KMS-11 (cell line): ENCODE measurements at regions not wholly inside any gene's neighbourhood (a gene's known extent, or its start where the extent isn't known, plus 50 kb on each side); places are given as distances from the start of the nearest gene placed in this dataset.

Experiments used
- H2AFZ ChIP-seq: fragments of 200-600 bp; sonication (generic); 2 replicates; pipeline ENCODE4 v1.6.1; 2016; ENCODE audit warnings: antibody characterized with exemption, mixed run types, low read depth
- H3K27ac ChIP-seq: fragments of 200-600 bp; sonication (generic); 2 replicates; pipeline ENCODE4 v1.6.1; 2016; ENCODE audit warnings: mild to moderate bottlenecking, mixed run types
- H3K27me3 ChIP-seq: fragments of 200-600 bp; sonication (generic); 2 replicates; pipeline ENCODE4 v1.6.1; 2017; ENCODE audit warnings: mild to moderate bottlenecking, low read depth, mixed run types, moderate library complexity; ENCODE audit not compliant: insufficient read depth
- H3K36me3 ChIP-seq: fragments of 200-600 bp; sonication (generic); 2 replicates; pipeline ENCODE4 v1.6.1; 2017; ENCODE audit warnings: mild to moderate bottlenecking, mixed run types; ENCODE audit not compliant: insufficient read depth
- H3K4me1 ChIP-seq: fragments of 200-600 bp; sonication (generic); 2 replicates; pipeline ENCODE4 v1.6.1; 2016; ENCODE audit warnings: mild to moderate bottlenecking, low read depth, mixed run types; ENCODE audit not compliant: poor library complexity, severe bottlenecking
- H3K4me2 ChIP-seq: fragments of 200-600 bp; sonication (generic); 2 replicates; pipeline ENCODE4 v1.7.0; 2016; ENCODE audit warnings: mild to moderate bottlenecking, mixed run types
- H3K4me3 ChIP-seq: fragments of 200-600 bp; sonication (generic); IDR thresholded peaks from 2 replicates; pipeline ENCODE4 v1.6.1; 2017; ENCODE audit warnings: low read depth, low read length, mixed read lengths; ENCODE audit not compliant: insufficient read depth
- H3K79me2 ChIP-seq: fragments of 200-600 bp; sonication (generic); 2 replicates; pipeline ENCODE4 v1.6.1; 2016; ENCODE audit warnings: low read depth, mixed run types; ENCODE audit not compliant: insufficient read depth
- H3K9ac ChIP-seq: fragments of 200-600 bp; sonication (generic); 2 replicates; pipeline ENCODE4 v1.6.1; 2016; ENCODE audit warnings: mild to moderate bottlenecking, mixed run types
- H4K20me1 ChIP-seq: fragments of 200-600 bp; sonication (generic); 2 replicates; pipeline ENCODE4 v1.6.1; 2016; ENCODE audit warnings: mild to moderate bottlenecking, mixed run types; ENCODE audit not compliant: insufficient read depth
- CTCF ChIP-seq: fragments of 200-600 bp; sonication (generic); conservative IDR thresholded peaks from 2 replicates; pipeline ENCODE4 v1.6.1; 2017; ENCODE audit warnings: low read depth, mild to moderate bottlenecking, antibody characterized with exemption, low read length, moderate library complexity, mixed read lengths

- no peak overlapping the region for H3K4me3 ChIP-seq
- H2AFZ ChIP-seq, result no peak overlapping the region
- H3K4me2 ChIP-seq, result no peak overlapping the region
- no peaks in the 10 kb centered on the region for H3K36me3 ChIP-seq
- no peak overlapping the region for H3K27ac ChIP-seq
- no peak for TF ChIP-seq CTCF
- no peaks in the 10 kb centered on the region for H3K4me1 ChIP-seq
- no peak overlapping the region for H3K9ac ChIP-seq
- H4K20me1 ChIP-seq, result no peaks in the 10 kb centered on the region
- no peaks in the 10 kb centered on the region for H3K79me2 ChIP-seq
- no peaks in the 10 kb centered on the region for H3K27me3 ChIP-seq
Observed at GRCh38 chr19:29422047-29422446, 103.7 kb upstream of the VSTM2B start.

DNA sequence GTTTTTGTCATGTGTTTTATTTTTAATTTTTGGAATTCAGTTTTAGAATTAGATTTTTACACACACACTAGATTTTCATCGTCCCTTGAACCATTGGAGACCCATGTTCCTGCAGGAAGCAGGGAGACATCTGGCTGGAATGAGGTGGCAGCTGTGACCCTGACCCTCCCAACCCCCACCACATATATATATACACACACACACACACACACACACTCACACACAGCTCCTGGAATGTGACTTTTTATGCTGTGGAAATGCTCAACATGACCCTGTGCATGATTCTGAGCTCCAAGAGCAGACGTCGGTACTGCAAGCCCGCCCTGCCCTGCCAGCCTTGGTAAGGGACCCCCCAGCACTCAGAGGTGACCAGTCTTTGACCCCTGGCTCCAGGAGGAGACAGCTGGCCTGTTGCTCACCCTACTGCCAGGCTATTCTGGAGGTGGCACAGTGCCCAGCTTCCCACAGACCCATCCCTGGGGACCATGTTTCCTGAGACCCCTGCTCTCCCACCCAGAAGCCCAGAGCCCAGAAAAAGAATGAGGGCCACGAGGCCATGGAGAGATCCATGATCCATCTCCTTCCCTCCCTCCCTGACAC is 103.2 kb upstream of the VSTM2B start:
- no peak for TF ChIP-seq CTCF
- Histone ChIP-seq H4K20me1 (no peaks in the 10 kb centered on the region), H3K9ac (no peak overlapping the region), H3K79me2 (no peaks in the 10 kb centered on the region), H3K27me3 (no peaks in the 10 kb centered on the region), H3K27ac (no peak overlapping the region), H3K4me3 (no peak overlapping the region), H3K4me1 (no peaks in the 10 kb centered on the region), H2AFZ (no peak overlapping the region), H3K36me3 (no peaks in the 10 kb centered on the region), H3K4me2 (no peak overlapping the region)

GRCh38 chr19:29428071-29428470 is 97.7 kb upstream of the VSTM2B start:
- Histone ChIP-seq H3K9ac (no peak overlapping the region), H3K36me3 (no peaks in the 10 kb centered on the region), H3K4me3 (no peak overlapping the region), H4K20me1 (no peaks in the 10 kb centered on the region), H3K4me2 (no peak overlapping the region), H2AFZ (no peak overlapping the region), H3K4me1 (no peaks in the 10 kb centered on the region), H3K27me3 (no peaks in the 10 kb centered on the region), H3K27ac (no peak overlapping the region), H3K79me2 (no peaks in the 10 kb centered on the region)
- no peak for TF ChIP-seq CTCF

DNA sequence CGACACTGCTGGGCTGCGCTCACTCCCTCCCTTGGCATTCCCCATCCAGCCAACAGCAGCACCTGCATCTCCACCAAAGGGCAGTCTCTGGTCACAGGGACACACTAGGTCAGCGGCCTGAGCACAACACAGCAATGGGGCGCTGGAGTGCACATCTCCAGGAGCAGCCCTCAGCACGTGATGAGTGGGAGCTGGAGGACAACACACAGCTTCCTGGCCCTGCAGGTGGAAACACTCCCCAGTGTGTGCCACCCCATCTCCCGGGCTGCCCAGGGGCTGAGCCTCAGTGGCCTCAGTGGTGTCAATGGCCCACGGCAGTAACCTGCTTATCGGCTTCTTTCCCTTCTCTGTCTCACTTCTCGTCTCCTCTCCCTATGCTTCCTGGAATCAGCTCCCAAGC is 96.8 kb upstream of the VSTM2B start:
- no peak overlapping the region for H3K9ac ChIP-seq
- H3K27me3 ChIP-seq, result no peaks in the 10 kb centered on the region
- H3K79me2 ChIP-seq, result no peaks in the 10 kb centered on the region
- H3K36me3 ChIP-seq, result no peaks in the 10 kb centered on the region
- no peak overlapping the region for H3K27ac ChIP-seq
- H4K20me1 ChIP-seq, result no peaks in the 10 kb centered on the region
- H3K4me3 ChIP-seq, result no peak overlapping the region
- H3K4me2 ChIP-seq, result no peak overlapping the region
- TF ChIP-seq CTCF, result no peak
- no peaks in the 10 kb centered on the region for H3K4me1 ChIP-seq
- H2AFZ ChIP-seq, result no peak overlapping the region
